MM.1S (cell line): ENCODE measurements at regions not wholly inside any gene's neighbourhood (a gene's known extent, or its start where the extent isn't known, plus 50 kb on each side); places are given as distances from the start of the nearest gene placed in this dataset.

Source experiments
- EZH2 ChIP-seq: fragments of 300-600 bp; sonication (generic); optimal IDR thresholded peaks from 2 replicates; pipeline ENCODE3; 2017; ENCODE audit warnings: low read depth, mild to moderate bottlenecking, antibody characterized with exemption, low read length, mixed read lengths
- EZH2phosphoT487 ChIP-seq: fragments of 300-600 bp; sonication (generic); IDR thresholded peaks from 2 replicates; pipeline ENCODE4 v1.6.1; 2018; ENCODE audit warnings: antibody characterized with exemption, low read length
- TF ChIP-seq, protein P1 (sequence below): fragments of 300-600 bp; sonication (generic); IDR thresholded peaks from 2 replicates; pipeline ENCODE4 v1.5.1; 2016; ENCODE audit warnings: antibody characterized with exemption, low read length, mixed read lengths

DNA sequence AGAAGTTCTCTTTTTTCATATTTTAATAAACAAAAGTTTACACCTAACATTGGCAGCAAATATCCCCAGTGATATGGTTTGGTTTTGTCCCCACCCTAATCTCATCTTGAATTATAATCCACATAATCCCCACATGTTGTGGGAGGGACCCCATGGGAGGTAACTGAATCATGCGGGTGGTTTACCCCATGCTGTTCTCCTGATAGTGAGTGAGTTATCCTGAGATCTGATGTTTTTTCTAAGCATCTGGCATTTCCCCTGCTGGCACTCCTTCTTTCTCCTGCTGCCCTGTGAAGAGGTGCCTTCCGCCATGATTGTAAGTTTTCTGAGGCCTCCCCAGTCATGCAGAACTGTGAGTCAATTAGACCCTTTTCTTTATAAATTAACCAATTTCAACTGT, 214.7 kb downstream of the SLITRK1 start:
- TF ChIP-seq EZH2 (no peak), EZH2phosphoT487 (no peak)
- TF ChIP-seq, protein P1, sequence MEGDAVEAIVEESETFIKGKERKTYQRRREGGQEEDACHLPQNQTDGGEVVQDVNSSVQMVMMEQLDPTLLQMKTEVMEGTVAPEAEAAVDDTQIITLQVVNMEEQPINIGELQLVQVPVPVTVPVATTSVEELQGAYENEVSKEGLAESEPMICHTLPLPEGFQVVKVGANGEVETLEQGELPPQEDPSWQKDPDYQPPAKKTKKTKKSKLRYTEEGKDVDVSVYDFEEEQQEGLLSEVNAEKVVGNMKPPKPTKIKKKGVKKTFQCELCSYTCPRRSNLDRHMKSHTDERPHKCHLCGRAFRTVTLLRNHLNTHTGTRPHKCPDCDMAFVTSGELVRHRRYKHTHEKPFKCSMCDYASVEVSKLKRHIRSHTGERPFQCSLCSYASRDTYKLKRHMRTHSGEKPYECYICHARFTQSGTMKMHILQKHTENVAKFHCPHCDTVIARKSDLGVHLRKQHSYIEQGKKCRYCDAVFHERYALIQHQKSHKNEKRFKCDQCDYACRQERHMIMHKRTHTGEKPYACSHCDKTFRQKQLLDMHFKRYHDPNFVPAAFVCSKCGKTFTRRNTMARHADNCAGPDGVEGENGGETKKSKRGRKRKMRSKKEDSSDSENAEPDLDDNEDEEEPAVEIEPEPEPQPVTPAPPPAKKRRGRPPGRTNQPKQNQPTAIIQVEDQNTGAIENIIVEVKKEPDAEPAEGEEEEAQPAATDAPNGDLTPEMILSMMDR = no peak
